ENCODE measurements at regions not wholly inside any gene's neighbourhood (a gene's known extent, or its start where the extent isn't known, plus 50 kb on each side); places are given as distances from the start of the nearest gene placed in this dataset.
"Not testable (repeated sequence)": the region's sequence is repeated elsewhere in the genome, so short reads cannot be mapped to it uniquely, and the experiment has no call there.

DNA sequence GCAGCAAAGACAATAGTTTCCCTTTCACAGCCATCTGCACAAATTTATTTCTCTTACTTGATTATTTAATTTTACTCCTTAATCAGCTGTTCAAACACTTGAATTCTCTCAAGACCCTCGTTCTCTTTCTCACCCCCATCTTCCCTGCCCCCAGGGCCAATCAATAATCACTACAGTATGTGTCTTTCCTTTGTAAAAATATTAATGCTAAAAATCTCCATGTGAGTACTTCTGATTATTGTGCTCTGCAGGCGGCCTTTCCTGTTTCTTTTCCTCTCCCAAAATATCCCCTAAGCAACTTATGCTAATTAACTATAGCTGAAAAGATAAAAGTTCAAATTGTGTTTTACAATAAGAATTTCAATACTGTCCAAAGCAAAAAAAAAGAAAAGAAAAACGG is 617.0 kb upstream of the CBLB start:
- no peaks in the 10 kb centered on the region for H3K9me3 ChIP-seq
- intact Hi-C loops (cut with DNase I) = no loop called here
- H3K36me3 ChIP-seq (ENCODE audit: insufficient read depth in 1 of 2, low read depth in 1 of 2) = no peaks in the 10 kb centered on the region
- no peak overlapping the region for H3K27ac ChIP-seq
- no peak overlapping the region for H3K4me3 ChIP-seq
- no peaks in the 10 kb centered on the region for H3K27me3 ChIP-seq (ENCODE audit: insufficient read depth in 3 of 3, low read length in 2 of 3)
- WGBS, 3 donors = 57 to 61% (median 58%) methylated on average over 3 of the region's 3 CpGs
- no peaks in the 10 kb centered on the region for H3K4me1 ChIP-seq
- ATAC-seq (no peak), DNase-seq (no peak)
- TF ChIP-seq, protein P1, sequence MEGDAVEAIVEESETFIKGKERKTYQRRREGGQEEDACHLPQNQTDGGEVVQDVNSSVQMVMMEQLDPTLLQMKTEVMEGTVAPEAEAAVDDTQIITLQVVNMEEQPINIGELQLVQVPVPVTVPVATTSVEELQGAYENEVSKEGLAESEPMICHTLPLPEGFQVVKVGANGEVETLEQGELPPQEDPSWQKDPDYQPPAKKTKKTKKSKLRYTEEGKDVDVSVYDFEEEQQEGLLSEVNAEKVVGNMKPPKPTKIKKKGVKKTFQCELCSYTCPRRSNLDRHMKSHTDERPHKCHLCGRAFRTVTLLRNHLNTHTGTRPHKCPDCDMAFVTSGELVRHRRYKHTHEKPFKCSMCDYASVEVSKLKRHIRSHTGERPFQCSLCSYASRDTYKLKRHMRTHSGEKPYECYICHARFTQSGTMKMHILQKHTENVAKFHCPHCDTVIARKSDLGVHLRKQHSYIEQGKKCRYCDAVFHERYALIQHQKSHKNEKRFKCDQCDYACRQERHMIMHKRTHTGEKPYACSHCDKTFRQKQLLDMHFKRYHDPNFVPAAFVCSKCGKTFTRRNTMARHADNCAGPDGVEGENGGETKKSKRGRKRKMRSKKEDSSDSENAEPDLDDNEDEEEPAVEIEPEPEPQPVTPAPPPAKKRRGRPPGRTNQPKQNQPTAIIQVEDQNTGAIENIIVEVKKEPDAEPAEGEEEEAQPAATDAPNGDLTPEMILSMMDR (IDR thresholded peaks at IDR 0.05) = no peak

DNA sequence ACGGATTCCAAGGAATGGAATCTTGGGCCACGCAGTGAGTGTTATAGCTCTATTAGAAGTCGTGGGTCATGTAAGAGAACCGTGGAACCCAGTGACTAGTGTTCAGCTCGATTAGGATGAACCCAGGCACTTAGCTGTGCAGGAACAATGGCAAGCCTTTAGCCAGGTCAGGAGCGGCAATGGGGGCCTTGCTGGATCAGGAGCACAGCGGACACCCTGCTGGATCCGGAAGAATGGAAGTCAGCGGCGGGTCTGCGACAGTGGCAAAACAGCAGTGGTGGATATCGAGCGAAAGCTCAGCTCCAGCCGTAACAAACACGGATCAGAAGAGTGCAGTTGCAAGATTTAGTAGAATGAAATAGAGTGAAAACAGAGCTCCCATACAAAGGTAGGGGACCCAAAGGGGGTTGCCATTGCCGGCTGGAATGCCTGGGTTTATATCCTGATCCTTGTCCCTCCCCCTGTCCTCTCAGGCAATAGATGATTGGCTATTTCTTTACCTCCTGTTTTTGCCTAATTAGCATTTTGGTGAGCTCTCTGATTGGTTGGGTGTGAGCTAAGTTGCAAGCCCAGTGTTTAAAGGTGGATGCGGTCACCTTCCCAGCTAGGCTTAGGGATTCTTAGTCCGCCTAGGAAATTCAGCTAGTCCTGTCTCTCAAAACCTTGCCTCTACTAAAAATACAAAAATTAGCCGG is 618.3 kb upstream of the CBLB start:
- ATAC-seq; H3K27ac ChIP-seq; H3K27me3 ChIP-seq (ENCODE audit: insufficient read depth in 3 of 3, low read length in 2 of 3); H3K4me1 ChIP-seq; H3K4me3 ChIP-seq; H3K9me3 ChIP-seq; H3K36me3 ChIP-seq (ENCODE audit: insufficient read depth in 1 of 2, low read depth in 1 of 2); intact Hi-C loops (cut with DNase I): not testable (repeated sequence)
- WGBS, 3 donors = 97 to 99% (median 98%) methylated on average over 17 to 19 of the region's 19 CpGs
- DNase-seq = peak in 1 of 2 donors; percentile 31

DNA sequence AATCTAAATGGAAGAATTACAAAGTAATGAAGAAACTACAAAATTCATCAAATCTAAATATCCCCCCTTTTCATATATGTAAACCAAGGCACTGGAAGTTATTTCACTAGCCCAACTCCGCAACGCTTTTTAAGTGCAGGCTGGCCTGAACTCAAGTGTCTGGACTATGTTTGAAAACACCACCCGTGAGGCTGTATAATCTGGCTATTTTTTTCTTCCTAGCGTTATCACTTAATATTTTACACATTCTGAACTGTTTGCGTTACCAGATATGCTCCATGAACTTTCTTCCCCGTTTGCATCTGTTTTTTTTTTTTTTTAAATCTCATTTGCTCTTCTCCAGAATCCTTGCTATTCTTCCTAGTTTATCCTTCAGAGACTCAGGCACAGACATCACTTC is 619.5 kb upstream of the CBLB start:
- Histone ChIP-seq H3K9me3 (no peaks in the 10 kb centered on the region), H3K27me3 (ENCODE audit: insufficient read depth in 3 of 3, low read length in 2 of 3) (no peaks in the 10 kb centered on the region), H3K27ac (no peak overlapping the region), H3K4me1 (no peaks in the 10 kb centered on the region), H3K4me3 (no peak overlapping the region), H3K36me3 (ENCODE audit: insufficient read depth in 1 of 2, low read depth in 1 of 2) (no peaks in the 10 kb centered on the region)
- intact Hi-C loops (cut with DNase I) = no loop called here
- TF ChIP-seq, protein P1 (IDR thresholded peaks at IDR 0.05) = no peak
- ATAC-seq (no peak), DNase-seq (no peak)
- 74 to 83% (median 79%) methylated on average over 6 of the region's 6 CpGs for WGBS, 3 donors

DNA sequence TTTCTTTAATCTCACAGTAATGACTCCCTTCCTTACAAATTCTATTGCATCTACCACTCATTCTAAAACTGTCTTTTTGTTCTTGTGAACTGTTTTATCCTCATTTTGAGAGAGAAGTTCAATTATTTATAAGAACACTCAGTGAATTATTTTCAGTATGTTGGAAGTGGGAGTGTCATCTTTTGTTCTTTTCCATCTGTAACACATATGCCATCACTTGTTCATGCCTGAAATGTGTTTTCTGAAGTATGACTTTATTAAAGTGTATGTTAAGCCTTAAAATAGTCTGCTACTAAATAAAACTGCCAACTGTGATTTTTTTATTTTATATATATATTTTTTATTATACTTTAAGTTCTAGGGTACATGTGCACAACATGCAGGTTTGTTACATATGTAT is 623.0 kb upstream of the CBLB start:
- DNase-seq (no peak), ATAC-seq (no peak)
- H3K4me1 ChIP-seq = no peaks in the 10 kb centered on the region
- H3K27ac ChIP-seq = no peak overlapping the region
- H3K36me3 ChIP-seq (ENCODE audit: insufficient read depth in 1 of 2, low read depth in 1 of 2) = no peaks in the 10 kb centered on the region
- H3K27me3 ChIP-seq (ENCODE audit: insufficient read depth in 3 of 3, low read length in 2 of 3) = no peaks in the 10 kb centered on the region
- intact Hi-C loops (cut with DNase I) = no loop called here
- TF ChIP-seq, protein P1 (IDR thresholded peaks at IDR 0.05) = no peak
- no peak overlapping the region for H3K4me3 ChIP-seq
- H3K9me3 ChIP-seq = no peaks in the 10 kb centered on the region

DNA sequence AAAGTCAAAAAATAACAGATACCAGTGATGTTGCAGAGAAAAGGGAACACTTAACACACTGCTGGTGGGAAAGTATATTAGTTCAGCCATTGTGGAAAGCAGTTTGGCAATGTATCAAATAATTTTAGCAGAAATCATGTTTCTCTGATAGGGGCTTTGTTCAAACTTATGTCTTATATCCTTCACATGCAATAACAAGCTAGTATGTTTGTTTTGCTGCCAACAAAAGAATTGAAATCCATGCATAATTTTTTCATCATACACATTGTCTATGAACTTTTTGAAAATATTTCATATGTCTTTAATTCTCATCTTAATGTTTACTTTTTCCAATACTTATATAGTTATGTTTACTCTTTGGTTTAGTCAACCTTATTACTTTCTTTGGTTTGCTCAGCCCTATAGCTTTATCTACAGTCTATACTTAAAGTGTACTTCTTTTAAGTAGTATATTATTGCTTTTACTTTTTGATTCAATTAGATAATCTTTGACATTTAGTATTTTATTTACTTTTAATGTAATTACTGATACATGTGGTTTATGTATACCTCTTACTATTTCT is 639.6 kb upstream of the CBLB start:
- no peak for ATAC-seq
- Histone ChIP-seq H3K36me3 (ENCODE audit: insufficient read depth in 1 of 2, low read depth in 1 of 2) (no peaks in the 10 kb centered on the region), H3K4me1 (no peaks in the 10 kb centered on the region), H3K27me3 (ENCODE audit: insufficient read depth in 3 of 3, low read length in 2 of 3) (no peaks in the 10 kb centered on the region), H3K9me3 (no peaks in the 10 kb centered on the region), H3K27ac (no peak overlapping the region), H3K4me3 (no peak overlapping the region)
- TF ChIP-seq, protein P1 (IDR thresholded peaks at IDR 0.05) = no peak
- DNase-seq = no peak
- intact Hi-C loops (cut with DNase I) = no loop called here
